ENCODE measurements at regions not wholly inside any gene's neighbourhood (a gene's known extent, or its start where the extent isn't known, plus 50 kb on each side); places are given as distances from the start of the nearest gene placed in this dataset.

GRCh38 chr20:52869276-52869675 lies 102.9 kb upstream of the TSHZ2 start:
- Histone ChIP-seq H2AFZ (ENCODE audit: control insufficient read depth, low read depth, low read length) (no peak overlapping the region), H3K79me2 (ENCODE audit: control insufficient read depth, insufficient read depth, low read length) (no peaks in the 10 kb centered on the region), H3K9ac (ENCODE audit: control insufficient read depth, insufficient read depth, low read length) (no peak overlapping the region), H3K4me3 (no peak overlapping the region), H3K9me3 (replicated peaks; ENCODE audit: control insufficient read depth, insufficient read depth, low read length) (no peaks in the 10 kb centered on the region), H3K4me1 (ENCODE audit: control insufficient read depth, insufficient read depth, low read length) (no peaks in the 10 kb centered on the region), H3K36me3 (ENCODE audit: control insufficient read depth in 2 of 2, insufficient read depth in 2 of 2, low read length in 1 of 2) (no peaks in the 10 kb centered on the region), H3K4me2 (ENCODE audit: control insufficient read depth, insufficient read depth) (no peak overlapping the region), H3K27me3 (replicated peaks in 1 of 2; ENCODE audit: control insufficient read depth in 2 of 2, insufficient read depth in 2 of 2, low read length in 1 of 2) (no peaks in the 10 kb centered on the region), H3K27ac (ENCODE audit: control insufficient read depth, insufficient read depth) (no peak overlapping the region), H4K20me1 (ENCODE audit: control insufficient read depth, insufficient read depth) (no peaks in the 10 kb centered on the region)
- intact Hi-C loops (cut with micrococcal nuclease; ENCODE audit: unreplicated experiment) (no loop called here), in situ Hi-C loops (cut with MboI) (no loop called here)
- BruUV-seq (replicated peaks), result no TSS peak
- DNase-seq (ENCODE audit: low read depth, low spot score) (no peak), FAIRE-seq (no peak), ATAC-seq (no peak)
- TF ChIP-seq MYC (IDR thresholded peaks at IDR 0.05; ENCODE audit: insufficient read depth, insufficient read length, insufficient replicate concordance, low read length, severe bottlenecking) (no peak), SREBF2 (IDR thresholded peaks at IDR 0.05; ENCODE audit: low read length) (no peak), MLLT1 (IDR thresholded peaks at IDR 0.05) (no peak), MXI1 (IDR thresholded peaks at IDR 0.05; ENCODE audit: low read depth, low read length) (no peak), ZNF24 (IDR thresholded peaks at IDR 0.05) (no peak), ATF2 (IDR thresholded peaks at IDR 0.05; ENCODE audit: low read length) (no peak), EZH2 (IDR thresholded peaks at IDR 0.05; ENCODE audit: borderline replicate concordance, control insufficient read depth, low read depth, low read length) (no peak), POLR2AphosphoS2 (IDR thresholded peaks at IDR 0.05; ENCODE audit: low read depth, low read length) (no peak), ZBTB33 (IDR thresholded peaks at IDR 0.05) (no peak), KLF5 (IDR thresholded peaks at IDR 0.05; ENCODE audit: partially characterized antibody) (no peak), EGR1 (IDR thresholded peaks at IDR 0.05; ENCODE audit: borderline replicate concordance in 1 of 2, low read depth in 2 of 2, low read length in 2 of 2) (no peak), CHD1 (IDR thresholded peaks at IDR 0.05; ENCODE audit: low read depth, low read length) (no peak), POU2F2 (IDR thresholded peaks at IDR 0.05; ENCODE audit: borderline replicate concordance, low read depth, low read length) (no peak), SRF (IDR thresholded peaks at IDR 0.05; ENCODE audit: low read depth in 2 of 2, low read length in 2 of 2) (no peak), TCF3 (IDR thresholded peaks at IDR 0.05; ENCODE audit: borderline replicate concordance, insufficient read depth, low read depth, low read length) (no peak), POLR2A (IDR thresholded peaks at IDR 0.05; ENCODE audit: low read depth, low read length) (no peak), IRF4 (IDR thresholded peaks at IDR 0.05; ENCODE audit: low read depth, low read length) (no peak), ZNF687 (IDR thresholded peaks at IDR 0.05) (no peak)
- ChIA-PET RAD21 (ENCODE audit: unreplicated experiment) (no interaction called here), SMC1A (ENCODE audit: uncharacterized antibody, unreplicated experiment) (no interaction called here), CTCF (no interaction called here), POLR2A (no interaction called here)
- 40% methylated on average over 2 of the region's 2 CpGs for WGBS (ENCODE audit: insufficient coverage, insufficient replicate concordance, low lambda C conversion rate, missing lambda C conversion rate)

Data from GM12878 (cell line).